Right renal cortex interstitium (tissue), 3 donors: ENCODE measurements at regions not wholly inside any gene's neighbourhood (a gene's known extent, or its start where the extent isn't known, plus 50 kb on each side); places are given as distances from the start of the nearest gene placed in this dataset.
"Not testable (repeated sequence)": the region's sequence is repeated elsewhere in the genome, so short reads cannot be mapped to it uniquely, and the experiment has no call there.

Source experiments
- DNase-seq, 3 donors: peaks; one replicate each; pipeline ENCODE4 v3.0.0-alpha.2; 2013; ENCODE audit warnings: low read depth in 3 of 3, low spot score in 2 of 3

- not testable (repeated sequence) for DNase-seq
Measured at GRCh38 chr6:148010516-148010915, 332.1 kb upstream of the SASH1 start.

GRCh38 chr6:148016013-148016412 lies 326.6 kb upstream of the SASH1 start:
- DNase-seq, result no peak

- no peak for DNase-seq
Measured at GRCh38 chr6:148021165-148021564, 321.5 kb upstream of the SASH1 start.

- no peak for DNase-seq
Measured at GRCh38 chr6:148021699-148022098, 320.9 kb upstream of the SASH1 start.

GRCh38 chr6:148022279-148022678 lies 320.4 kb upstream of the SASH1 start:
- not testable (repeated sequence) for DNase-seq

GRCh38 chr6:148027201-148027600 lies 315.4 kb upstream of the SASH1 start:
- no peak for DNase-seq

- DNase-seq, result no peak
Measured at GRCh38 chr6:148035806-148036390, 306.7 kb upstream of the SASH1 start.

- DNase-seq, result no peak
Measured at GRCh38 chr6:148037496-148037895, 305.1 kb upstream of the SASH1 start.

- no peak for DNase-seq
Measured at GRCh38 chr6:148041546-148041945, 301.1 kb upstream of the SASH1 start.

- no peak for DNase-seq
Measured at GRCh38 chr6:148042536-148042935, 300.1 kb upstream of the SASH1 start.

- DNase-seq, result no peak
Measured at GRCh38 chr6:148044261-148044751, 298.3 kb upstream of the SASH1 start.

GRCh38 chr6:148044921-148045320 lies 297.7 kb upstream of the SASH1 start:
- no peak for DNase-seq

- DNase-seq, result no peak
Measured at GRCh38 chr6:148053209-148053608, 289.4 kb upstream of the SASH1 start.

- no peak for DNase-seq
Measured at GRCh38 chr6:148053796-148054195, 288.8 kb upstream of the SASH1 start.

GRCh38 chr6:148054219-148054618 lies 288.4 kb upstream of the SASH1 start:
- DNase-seq, result no peak

GRCh38 chr6:148055419-148055818 lies 287.2 kb upstream of the SASH1 start:
- DNase-seq, result no peak

GRCh38 chr6:148059869-148060268 lies 282.8 kb upstream of the SASH1 start:
- DNase-seq, result no peak

- DNase-seq, result no peak
Measured at GRCh38 chr6:148064406-148065134, 278.1 kb upstream of the SASH1 start.

- DNase-seq, result no peak
Measured at GRCh38 chr6:148068437-148069061, 274.1 kb upstream of the SASH1 start.

GRCh38 chr6:148069256-148069655 lies 273.4 kb upstream of the SASH1 start:
- no peak for DNase-seq

GRCh38 chr6:148074291-148074690 lies 268.3 kb upstream of the SASH1 start:
- DNase-seq, result no peak

GRCh38 chr6:148074738-148075137 lies 267.9 kb upstream of the SASH1 start:
- DNase-seq, result no peak
